Progenitor cell of endocrine pancreas (in vitro differentiated cells): ENCODE measurements at regions not wholly inside any gene's neighbourhood (a gene's known extent, or its start where the extent isn't known, plus 50 kb on each side); places are given as distances from the start of the nearest gene placed in this dataset.

Experiments used
- DNase-seq: peaks from one replicate; pipeline ENCODE4 v3.0.0; 2021; ENCODE audit warnings: low spot score; ENCODE audit not compliant: unreplicated experiment
- H3K27ac Mint-ChIP-seq: 2 replicates; pipeline ENCODE4 v1.8.0; 2021; ENCODE audit warnings: mild to moderate bottlenecking, moderate library complexity, mixed read lengths
- H3K27me3 Mint-ChIP-seq: 2 replicates; pipeline ENCODE4 v1.8.0; 2021; ENCODE audit warnings: mixed read lengths
- H3K36me3 Mint-ChIP-seq: 2 replicates; pipeline ENCODE4 v1.8.0; 2022; ENCODE audit warnings: mixed read lengths; ENCODE audit not compliant: insufficient read depth
- H3K4me1 Mint-ChIP-seq: 2 replicates; pipeline ENCODE4 v1.8.0; 2021; ENCODE audit warnings: low read depth, mixed read lengths
- H3K4me3 Mint-ChIP-seq: 2 replicates; pipeline ENCODE4 v1.8.0; 2021; ENCODE audit warnings: low read depth, mild to moderate bottlenecking, moderate library complexity, mixed read lengths
- H3K9me3 Mint-ChIP-seq: 2 replicates; pipeline ENCODE4 v1.8.0; 2021; ENCODE audit warnings: low read depth, mixed read lengths
- CTCF ChIP-seq: fragments of 200-600 bp; sonication (generic); IDR thresholded peaks from one replicate; pipeline ENCODE4 v1.5.0; 2021; ENCODE audit warnings: antibody characterized with exemption, mild to moderate bottlenecking; ENCODE audit not compliant: unreplicated experiment

- Mint-ChIP-seq H3K9me3 (peaks cover 14% of the 10 kb centered on the region), H3K4me3 (no peak overlapping the region), H3K4me1 (no peaks in the 10 kb centered on the region), H3K27ac (no peak overlapping the region), H3K27me3 (no peaks in the 10 kb centered on the region), H3K36me3 (no peaks in the 10 kb centered on the region)
- no peak for TF ChIP-seq CTCF
- DNase-seq, result no peak
Measured at GRCh38 chr6:85983032-85983659, 340.5 kb upstream of the SYNCRIP start.

GRCh38 chr6:85977661-85978060, 335.0 kb upstream of the SYNCRIP start:
- TF ChIP-seq CTCF, result no peak
- Mint-ChIP-seq H3K4me1 (no peaks in the 10 kb centered on the region), H3K4me3 (no peak overlapping the region), H3K27ac (no peak overlapping the region), H3K9me3 (no peaks in the 10 kb centered on the region), H3K36me3 (no peaks in the 10 kb centered on the region), H3K27me3 (no peaks in the 10 kb centered on the region)
- DNase-seq, result no peak

- Mint-ChIP-seq H3K4me1 (no peaks in the 10 kb centered on the region), H3K36me3 (no peaks in the 10 kb centered on the region), H3K4me3 (no peak overlapping the region), H3K9me3 (no peaks in the 10 kb centered on the region), H3K27ac (no peak overlapping the region), H3K27me3 (no peaks in the 10 kb centered on the region)
- TF ChIP-seq CTCF, result no peak
- no peak for DNase-seq
Measured at GRCh38 chr6:85975957-85976356, 333.3 kb upstream of the SYNCRIP start.

- Mint-ChIP-seq H3K4me1 (peaks cover 11% of the 10 kb centered on the region), H3K4me3 (no peak overlapping the region), H3K27me3 (no peaks in the 10 kb centered on the region), H3K27ac (no peak overlapping the region), H3K36me3 (no peaks in the 10 kb centered on the region), H3K9me3 (no peaks in the 10 kb centered on the region)
- DNase-seq, result no peak
- no peak for TF ChIP-seq CTCF
Measured at GRCh38 chr6:85971238-85971637, 328.6 kb upstream of the SYNCRIP start.

- TF ChIP-seq CTCF, result no peak
- Mint-ChIP-seq H3K4me3 (no peak overlapping the region), H3K9me3 (no peaks in the 10 kb centered on the region), H3K27me3 (no peaks in the 10 kb centered on the region), H3K4me1 (peaks cover 11% of the 10 kb centered on the region), H3K36me3 (no peaks in the 10 kb centered on the region), H3K27ac (no peak overlapping the region)
- DNase-seq, result no peak
Measured at GRCh38 chr6:85966828-85967227, 324.1 kb upstream of the SYNCRIP start.
